Neural cell (in vitro differentiated cells): ENCODE measurements at regions not wholly inside any gene's neighbourhood (a gene's known extent, or its start where the extent isn't known, plus 50 kb on each side); places are given as distances from the start of the nearest gene placed in this dataset.

Experiments used
- H2AFZ ChIP-seq: fragments of 200-600, 300-800 bp; sonication (generic), shearing (Covaris generic); 2 replicates; pipeline ENCODE4 v1.6.0; 2014; ENCODE audit warnings: low read depth, mild to moderate bottlenecking, antibody characterized with exemption, low read length, moderate library complexity
- H3F3A ChIP-seq: fragments of 200-600 bp; shearing (Covaris generic); 2 replicates; pipeline ENCODE4 v1.6.1; 2016; ENCODE audit warnings: mild to moderate bottlenecking, moderate library complexity, mixed read lengths, antibody characterized with exemption, low read length; ENCODE audit not compliant: insufficient read depth, poor library complexity, severe bottlenecking
- H3K27ac ChIP-seq: fragments of 200-600, 300-800 bp; sonication (generic), shearing (Covaris generic); 2 replicates; pipeline ENCODE4 v1.5.1; 2014; ENCODE audit warnings: mild to moderate bottlenecking, low read length, moderate library complexity
- H3K27me3 ChIP-seq: fragments of 300-800, 200-600 bp; sonication (generic), shearing (Covaris generic); 2 replicates; pipeline ENCODE4 v1.6.0; 2014; ENCODE audit warnings: mild to moderate bottlenecking, low read depth, low read length, moderate library complexity; ENCODE audit not compliant: insufficient read depth
- H3K36me3 ChIP-seq: fragments of 300-800, 200-600 bp; sonication (generic), shearing (Covaris generic); 2 replicates; pipeline ENCODE4 v1.5.1; 2014; ENCODE audit warnings: mild to moderate bottlenecking, antibody characterized with exemption, low read length, moderate library complexity; ENCODE audit not compliant: insufficient read depth
- H3K4me2 ChIP-seq: fragments of 300-800, 200-600 bp; sonication (generic), shearing (Covaris generic); 2 replicates; pipeline ENCODE4 v1.6.0; 2014; ENCODE audit warnings: mild to moderate bottlenecking, low read length
- H3K4me3 ChIP-seq: fragments of 300-800, 200-600 bp; sonication (generic), shearing (Covaris generic); 2 replicates; pipeline ENCODE4 v1.5.1; 2014; ENCODE audit warnings: mild to moderate bottlenecking, low read length, moderate library complexity
- H3K79me2 ChIP-seq: fragments of 200-600 bp; shearing (Covaris generic); replicated peaks from 2 replicates; pipeline ENCODE4 v1.6.0; 2014; ENCODE audit warnings: mild to moderate bottlenecking, low read length, moderate library complexity; ENCODE audit not compliant: insufficient read depth
- H3K9ac ChIP-seq: fragments of 300-800, 200-600 bp; sonication (generic), shearing (Covaris generic); 2 replicates; pipeline ENCODE4 v1.6.1; 2016; ENCODE audit warnings: mild to moderate bottlenecking, low read length, mixed read lengths
- H3K9me2 ChIP-seq: fragments of 200-600 bp; shearing (Covaris generic); 2 replicates; pipeline ENCODE4 v1.6.1; 2016; ENCODE audit warnings: mild to moderate bottlenecking, low read length, mixed read lengths; ENCODE audit not compliant: insufficient read depth
- H3K9me3 ChIP-seq: fragments of 200-600, 300-800 bp; sonication (generic), shearing (Covaris generic); 2 replicates; pipeline ENCODE4 v1.6.1; 2016; ENCODE audit warnings: mild to moderate bottlenecking, mixed run types, low read length, moderate library complexity, mixed read lengths
- H4K20me1 ChIP-seq: fragments of 200-600 bp; shearing (Covaris generic); 2 replicates; pipeline ENCODE4 v1.6.1; 2016; ENCODE audit warnings: mild to moderate bottlenecking, mixed run types; ENCODE audit not compliant: insufficient read depth
- CTCF ChIP-seq: fragments of 450-650 bp; IDR thresholded peaks from 2 replicates; pipeline ENCODE4 v1.5.1; 2014; ENCODE audit warnings: antibody characterized with exemption, mild to moderate bottlenecking, moderate library complexity; ENCODE audit not compliant: poor library complexity, severe bottlenecking
- EP300 ChIP-seq: fragments of 450-650 bp; conservative IDR thresholded peaks from 2 replicates; pipeline ENCODE4 v1.6.1; 2014; ENCODE audit warnings: antibody characterized with exemption, mild to moderate bottlenecking, moderate library complexity; ENCODE audit not compliant: poor library complexity, severe bottlenecking
- EZH2 ChIP-seq: fragments of 200-600, 300-800 bp; shearing (Covaris generic), sonication (generic); IDR thresholded peaks from 2 replicates; pipeline ENCODE4 v1.6.1; 2014; ENCODE audit warnings: antibody characterized with exemption, low read length, borderline replicate concordance, mild to moderate bottlenecking; ENCODE audit not compliant: insufficient read depth, poor library complexity, severe bottlenecking
- MXI1 ChIP-seq: fragments of 450-650 bp; conservative IDR thresholded peaks from 2 replicates; pipeline ENCODE4 v1.6.1; 2014; ENCODE audit warnings: antibody characterized with exemption, mild to moderate bottlenecking; ENCODE audit not compliant: poor library complexity, severe bottlenecking
- POLR2AphosphoS5 ChIP-seq: IDR thresholded peaks from 2 replicates; pipeline ENCODE4 v1.6.1; 2012
- RAD21 ChIP-seq: fragments of 450-650 bp; conservative IDR thresholded peaks from 2 replicates; pipeline ENCODE4 v1.6.1; 2014; ENCODE audit warnings: antibody characterized with exemption, mild to moderate bottlenecking, moderate library complexity
- REST ChIP-seq: IDR thresholded peaks from 2 replicates; pipeline ENCODE4 v1.6.1; 2012; ENCODE audit warnings: borderline replicate concordance
- SMC3 ChIP-seq: fragments of 450-650 bp; conservative IDR thresholded peaks from 2 replicates; pipeline ENCODE4 v1.6.1; 2014; ENCODE audit warnings: antibody characterized with exemption, mild to moderate bottlenecking, moderate library complexity; ENCODE audit not compliant: poor library complexity
- TAF1 ChIP-seq: IDR thresholded peaks from 2 replicates; pipeline ENCODE4 v1.6.1; 2012; ENCODE audit warnings: low read depth

- H3F3A ChIP-seq: no peaks in the 10 kb centered on the region
- no peak overlapping the region for H3K9ac ChIP-seq
- H3K4me3 ChIP-seq: no peak overlapping the region
- no peaks in the 10 kb centered on the region for H3K27me3 ChIP-seq
- no peaks in the 10 kb centered on the region for H3K36me3 ChIP-seq
- H3K9me2 ChIP-seq: no peaks in the 10 kb centered on the region
- no peaks in the 10 kb centered on the region for H3K9me3 ChIP-seq
- TF ChIP-seq MXI1: no peak
- TF ChIP-seq TAF1: no peak
- TF ChIP-seq EP300: no peak
- TF ChIP-seq POLR2AphosphoS5: no peak
- TF ChIP-seq CTCF: no peak
- no peak for TF ChIP-seq SMC3
- no peak for TF ChIP-seq RAD21
- no peak for TF ChIP-seq EZH2
- TF ChIP-seq REST: no peak
- no peaks in the 10 kb centered on the region for H3K79me2 ChIP-seq
- H3K4me2 ChIP-seq: no peak overlapping the region
- no peaks in the 10 kb centered on the region for H4K20me1 ChIP-seq
- no peak overlapping the region for H3K27ac ChIP-seq
- H2AFZ ChIP-seq: no peak overlapping the region
Measured at GRCh38 chr4:104128031-104128849, 366.5 kb downstream of the CXXC4 start.

- TF ChIP-seq REST (no peak), TAF1 (no peak), POLR2AphosphoS5 (no peak), MXI1 (no peak), CTCF (no peak), RAD21 (no peak), SMC3 (no peak), EZH2 (no peak), EP300 (no peak)
- no peaks in the 10 kb centered on the region for H3F3A ChIP-seq
- no peaks in the 10 kb centered on the region for H3K27me3 ChIP-seq
- no peak overlapping the region for H3K27ac ChIP-seq
- no peaks in the 10 kb centered on the region for H3K9me2 ChIP-seq
- no peaks in the 10 kb centered on the region for H3K9me3 ChIP-seq
- no peaks in the 10 kb centered on the region for H3K36me3 ChIP-seq
- no peaks in the 10 kb centered on the region for H4K20me1 ChIP-seq
- H3K9ac ChIP-seq: no peak overlapping the region
- no peak overlapping the region for H3K4me3 ChIP-seq
- H3K79me2 ChIP-seq: no peaks in the 10 kb centered on the region
- H2AFZ ChIP-seq: no peak overlapping the region
- H3K4me2 ChIP-seq: no peak overlapping the region
Measured at GRCh38 chr4:104123021-104123420, 371.7 kb downstream of the CXXC4 start.
